Ishikawa (cell line): ENCODE measurements at regions not wholly inside any gene's neighbourhood (a gene's known extent, or its start where the extent isn't known, plus 50 kb on each side); places are given as distances from the start of the nearest gene placed in this dataset.

Experiments used
- CREB1 ChIP-seq: IDR thresholded peaks from 2 replicates; pipeline ENCODE4 v1.6.1; 2012; ENCODE audit warnings: low read depth
- MAX ChIP-seq: IDR thresholded peaks from 2 replicates; pipeline ENCODE4 v1.6.1; 2012
- YY1 ChIP-seq: IDR thresholded peaks from 2 replicates; pipeline ENCODE4 v1.6.1; 2012; ENCODE audit warnings: low read depth
- ZBTB7A ChIP-seq: IDR thresholded peaks from 2 replicates; pipeline ENCODE4 v1.6.1; 2012; ENCODE audit warnings: low read depth

GRCh38 chr9:81073821-81074220 is 615.5 kb downstream of the TLE1 start:
- TF ChIP-seq CREB1 (no peak), YY1 (no peak), ZBTB7A (no peak), MAX (no peak)
